ENCODE measurements at regions not wholly inside any gene's neighbourhood (a gene's known extent, or its start where the extent isn't known, plus 50 kb on each side); places are given as distances from the start of the nearest gene placed in this dataset.
A peak's percentile ranks its signal among the peaks of the same experiment; 100 is the strongest.

- ATAC-seq (ENCODE audit: poor library complexity) (no peak), DNase-seq (no peak)
- intact Hi-C loops (cut with DNase I): no loop called here
Measured at GRCh38 chr5:24819841-24820240, 175.1 kb upstream of the CDH10 start.

- no peak for DNase-seq
- no peak for ATAC-seq (ENCODE audit: poor library complexity)
- intact Hi-C loops (cut with DNase I): no loop called here
Measured at GRCh38 chr5:24817966-24818365, 173.2 kb upstream of the CDH10 start.

- intact Hi-C loops (cut with DNase I): no loop called here
- DNase-seq: no peak
- no peak for ATAC-seq (ENCODE audit: poor library complexity)
Measured at GRCh38 chr5:24816206-24816605, 171.4 kb upstream of the CDH10 start.

GRCh38 chr5:24805230-24805629 is 160.5 kb upstream of the CDH10 start:
- intact Hi-C loops (cut with DNase I): no loop called here
- no peak for ATAC-seq (ENCODE audit: poor library complexity)
- no peak for DNase-seq

GRCh38 chr5:24804221-24804681 is 159.5 kb upstream of the CDH10 start:
- DNase-seq (no peak), ATAC-seq (ENCODE audit: poor library complexity) (no peak)
- intact Hi-C loops (cut with DNase I): no loop called here

GRCh38 chr5:24791326-24791725 is 146.5 kb upstream of the CDH10 start:
- intact Hi-C loops (cut with DNase I): no loop called here
- no peak for DNase-seq
- ATAC-seq (ENCODE audit: poor library complexity): no peak

- intact Hi-C loops (cut with DNase I): no loop called here
- ATAC-seq (ENCODE audit: poor library complexity) (no peak), DNase-seq (no peak)
Measured at GRCh38 chr5:24789611-24790351, 145.0 kb upstream of the CDH10 start.

GRCh38 chr5:24788829-24789514 is 144.2 kb upstream of the CDH10 start:
- DNase-seq (no peak), ATAC-seq (ENCODE audit: poor library complexity) (no peak)
- intact Hi-C loops (cut with DNase I): no loop called here

GRCh38 chr5:24786108-24786507 is 141.3 kb upstream of the CDH10 start:
- no peak for ATAC-seq (ENCODE audit: poor library complexity)
- DNase-seq: no peak
- intact Hi-C loops (cut with DNase I): no loop called here

GRCh38 chr5:24783596-24783995 is 138.8 kb upstream of the CDH10 start:
- no peak for DNase-seq
- intact Hi-C loops (cut with DNase I): no loop called here
- no peak for ATAC-seq (ENCODE audit: poor library complexity)

GRCh38 chr5:24777392-24777791 is 132.6 kb upstream of the CDH10 start:
- DNase-seq (no peak), ATAC-seq (ENCODE audit: poor library complexity) (no peak)
- intact Hi-C loops (cut with DNase I): no loop called here

- ATAC-seq (ENCODE audit: poor library complexity) (no peak), DNase-seq (no peak)
- intact Hi-C loops (cut with DNase I): no loop called here
Measured at GRCh38 chr5:24773261-24773660, 128.5 kb upstream of the CDH10 start.

GRCh38 chr5:24767086-24767485 is 122.3 kb upstream of the CDH10 start:
- ATAC-seq (ENCODE audit: poor library complexity): no peak
- intact Hi-C loops (cut with DNase I): no loop called here
- no peak for DNase-seq

GRCh38 chr5:24765219-24765618 is 120.4 kb upstream of the CDH10 start:
- intact Hi-C loops (cut with DNase I): no loop called here
- no peak for DNase-seq

GRCh38 chr5:24750355-24750754 is 105.6 kb upstream of the CDH10 start:
- intact Hi-C loops (cut with DNase I): no loop called here
- DNase-seq: no peak
- no peak for ATAC-seq (ENCODE audit: poor library complexity)

More at GRCh38 chr5:24765219-24765618, 120.4 kb upstream of the CDH10 start:
- ATAC-seq (ENCODE audit: poor library complexity): no peak

GRCh38 chr5:24749701-24750100 is 104.9 kb upstream of the CDH10 start:
- DNase-seq: no peak
- intact Hi-C loops (cut with DNase I): no loop called here
- no peak for ATAC-seq (ENCODE audit: poor library complexity)

GRCh38 chr5:24747327-24747726 is 102.5 kb upstream of the CDH10 start:
- peak; percentile 15 for DNase-seq
- intact Hi-C loops (cut with DNase I): no loop called here
- ATAC-seq (ENCODE audit: poor library complexity): no peak

- intact Hi-C loops (cut with DNase I): no loop called here
- ATAC-seq (ENCODE audit: poor library complexity) (no peak), DNase-seq (no peak)
Measured at GRCh38 chr5:24742334-24742733, 97.6 kb upstream of the CDH10 start.

- intact Hi-C loops (cut with DNase I): no loop called here
- no peak for ATAC-seq (ENCODE audit: poor library complexity)
- no peak for DNase-seq
Measured at GRCh38 chr5:24737163-24737562, 92.4 kb upstream of the CDH10 start.

GRCh38 chr5:24735284-24735683 is 90.5 kb upstream of the CDH10 start:
- DNase-seq (no peak), ATAC-seq (ENCODE audit: poor library complexity) (no peak)
- intact Hi-C loops (cut with DNase I): no loop called here
